C4-2B (cell line): ENCODE measurements at regions not wholly inside any gene's neighbourhood (a gene's known extent, or its start where the extent isn't known, plus 50 kb on each side); places are given as distances from the start of the nearest gene placed in this dataset.

Experiments
- CTCF ChIP-seq: fragments of 450-650 bp; conservative IDR thresholded peaks from 2 replicates; pipeline ENCODE4 v1.5.1; 2017; ENCODE audit warnings: mild to moderate bottlenecking
- ZFX ChIP-seq: fragments of 450-650 bp; IDR thresholded peaks from 2 replicates; pipeline ENCODE4 v1.6.1; 2017

GRCh38 chr2:136402281-136402680, 284.3 kb upstream of the CXCR4 start:
- TF ChIP-seq CTCF: no peak
- TF ChIP-seq ZFX: no peak
